OCI-LY3 (cell line): ENCODE measurements at regions not wholly inside any gene's neighbourhood (a gene's known extent, or its start where the extent isn't known, plus 50 kb on each side); places are given as distances from the start of the nearest gene placed in this dataset.

Experiments
- EZH2phosphoT487 ChIP-seq: fragments of 200-600 bp; shearing (Covaris generic); IDR thresholded peaks from 2 replicates; pipeline ENCODE4 v1.6.1; 2018; ENCODE audit warnings: antibody characterized with exemption, mixed run types, low read depth
- TF ChIP-seq, protein P1 (sequence below): fragments of 200-600, 300-600 bp; sonication (generic); IDR thresholded peaks from 2 replicates; pipeline ENCODE4 v1.5.1; 2014; ENCODE audit warnings: antibody characterized with exemption, low read length, low read depth

DNA sequence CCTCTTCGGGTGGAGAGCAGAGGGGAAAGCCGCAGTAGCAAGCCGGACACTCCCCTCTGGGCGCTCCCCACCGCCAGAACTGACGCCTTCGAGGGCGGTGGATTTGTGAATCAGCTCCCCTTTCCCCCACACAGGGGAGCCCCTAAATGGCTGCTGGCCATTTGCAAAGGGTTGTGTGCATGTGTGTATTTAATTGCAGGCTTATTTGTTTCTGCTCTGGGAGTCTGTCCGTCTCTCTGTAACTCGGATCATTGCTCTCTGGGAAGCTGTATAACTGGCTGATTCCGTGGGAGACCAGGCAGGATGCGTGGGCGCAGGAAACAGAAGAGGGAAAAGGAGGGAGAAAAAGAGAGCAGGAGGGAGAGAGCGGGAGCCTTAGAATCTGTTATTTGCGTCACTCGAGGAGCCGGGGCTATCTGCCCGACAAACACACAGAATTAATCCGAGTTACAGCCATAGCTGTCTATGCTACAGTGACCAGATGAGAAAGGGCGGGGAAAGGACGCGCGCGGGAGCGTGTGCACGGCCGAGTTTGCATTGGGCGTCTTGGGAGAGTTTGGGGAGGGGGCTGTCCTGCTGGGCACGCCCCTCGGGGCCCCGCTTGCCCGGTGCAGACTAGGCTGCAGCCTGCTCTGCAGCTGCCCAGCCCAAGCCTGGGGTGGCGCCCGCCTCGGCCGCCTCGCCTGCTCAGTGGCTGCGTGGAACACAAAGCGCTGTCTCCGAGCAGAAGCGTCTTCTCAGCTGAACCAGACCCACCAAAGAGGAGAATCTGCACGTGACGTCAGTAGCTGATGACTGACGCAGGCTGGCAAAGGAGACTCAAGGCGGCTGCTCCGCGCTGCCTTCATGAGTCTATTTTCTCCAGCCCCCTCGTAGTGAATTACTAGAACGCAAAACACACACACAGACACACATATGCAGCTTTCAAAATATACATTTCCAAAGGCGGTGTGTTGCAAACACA lies 105.3 kb upstream of the HSD17B12 start:
- TF ChIP-seq, protein P1, sequence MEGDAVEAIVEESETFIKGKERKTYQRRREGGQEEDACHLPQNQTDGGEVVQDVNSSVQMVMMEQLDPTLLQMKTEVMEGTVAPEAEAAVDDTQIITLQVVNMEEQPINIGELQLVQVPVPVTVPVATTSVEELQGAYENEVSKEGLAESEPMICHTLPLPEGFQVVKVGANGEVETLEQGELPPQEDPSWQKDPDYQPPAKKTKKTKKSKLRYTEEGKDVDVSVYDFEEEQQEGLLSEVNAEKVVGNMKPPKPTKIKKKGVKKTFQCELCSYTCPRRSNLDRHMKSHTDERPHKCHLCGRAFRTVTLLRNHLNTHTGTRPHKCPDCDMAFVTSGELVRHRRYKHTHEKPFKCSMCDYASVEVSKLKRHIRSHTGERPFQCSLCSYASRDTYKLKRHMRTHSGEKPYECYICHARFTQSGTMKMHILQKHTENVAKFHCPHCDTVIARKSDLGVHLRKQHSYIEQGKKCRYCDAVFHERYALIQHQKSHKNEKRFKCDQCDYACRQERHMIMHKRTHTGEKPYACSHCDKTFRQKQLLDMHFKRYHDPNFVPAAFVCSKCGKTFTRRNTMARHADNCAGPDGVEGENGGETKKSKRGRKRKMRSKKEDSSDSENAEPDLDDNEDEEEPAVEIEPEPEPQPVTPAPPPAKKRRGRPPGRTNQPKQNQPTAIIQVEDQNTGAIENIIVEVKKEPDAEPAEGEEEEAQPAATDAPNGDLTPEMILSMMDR, result no peak
- no peak for TF ChIP-seq EZH2phosphoT487
